HCT116 (cell line): ENCODE measurements at regions not wholly inside any gene's neighbourhood (a gene's known extent, or its start where the extent isn't known, plus 50 kb on each side); places are given as distances from the start of the nearest gene placed in this dataset.

ENCODE experiments used
- ATAC-seq: fragments of 200-7000 bp; cut with Tn5 transposase; 2 replicates; pipeline ENCODE4 v1.9.1; 2020; ENCODE audit warnings: mild to moderate bottlenecking, moderate library complexity
- BruUV-seq: library from RNA; stranded (reverse); fragments of 400-500 nt; replicated peaks from 2 replicates; lab custom pipeline; 2021; lab: Mats Ljungman, UMichigan
- CTCF ChIA-PET: fragments of 300-600 bp; sonication (Branson Sonifier 250); formaldehyde crosslinking; loops from one replicate; lab custom pipeline; 2021; ENCODE audit warnings: antibody characterized with exemption; lab: Charles Lee
- POLR2A ChIA-PET: fragments of 300-600, 350-600 bp; sonication (Branson Sonifier 250); formaldehyde crosslinking; loops from one replicate; lab custom pipeline; 2021; ENCODE audit warnings: antibody characterized with exemption; lab: Charles Lee
- RAD21 ChIA-PET, 2 experiments: fragments of 300-600 bp; sonication (Branson Sonifier 250); formaldehyde crosslinking; loops; one replicate each; lab custom pipeline; 2023; ENCODE audit warnings: low total read pairs in 2 of 2; ENCODE audit not compliant: uncharacterized antibody in 2 of 2, unreplicated experiment in 2 of 2, low non-redundant PET in 1 of 2; lab: Charles Lee
- DNase-seq: peaks from one replicate; pipeline ENCODE4 v3.0.0-alpha.2; 2010; ENCODE audit warnings: low read depth, low spot score
- H2AFZ ChIP-seq: fragments of 200-600 bp; shearing (Covaris generic), sonication (generic); 2 replicates; pipeline ENCODE4 v1.6.1; 2017; ENCODE audit warnings: low read depth, mixed run types, mixed read lengths, antibody characterized with exemption, low read length; ENCODE audit not compliant: poor library complexity, severe bottlenecking
- H3K27ac ChIP-seq: 2 replicates; pipeline ENCODE4 v1.5.1; 2012; ENCODE audit warnings: low read depth, low read length
- H3K27me3 ChIP-seq: fragments of 200-600 bp; sonication (generic); 2 replicates; pipeline ENCODE4 v1.6.1; 2016; ENCODE audit warnings: mixed run types, low read length, mixed read lengths; ENCODE audit not compliant: insufficient read depth
- H3K36me3 ChIP-seq, 2 experiments: fragments of 200-500 bp in 1 of 2; fragments of 200-600 bp in 1 of 2; sonication (Bioruptor generic) in 1 of 2; sonication (generic) in 1 of 2; 2 replicates each; pipeline versions ENCODE4 v1.5.1 to v1.6.1; 2014 to 2016; ENCODE audit warnings: low read length in 2 of 2, inconsistent platforms in 1 of 2, mixed read lengths in 1 of 2, mixed run types in 1 of 2; ENCODE audit not compliant: insufficient read depth in 2 of 2, control insufficient read depth in 1 of 2
- H3K4me1 ChIP-seq, 2 experiments: fragments of 200-600 bp in 1 of 2; sonication (generic) in 1 of 2; 2 replicates each; pipeline versions ENCODE4 v1.5.1 to v1.6.1; 2012 to 2017; ENCODE audit warnings: low read length in 2 of 2, inconsistent platforms in 1 of 2, mild to moderate bottlenecking in 1 of 2, mixed read lengths in 1 of 2, mixed run types in 1 of 2, moderate library complexity in 1 of 2; ENCODE audit not compliant: insufficient read depth in 2 of 2, control insufficient read depth in 1 of 2
- H3K4me2 ChIP-seq: fragments of 200-600 bp; sonication (generic); 2 replicates; pipeline ENCODE4 v1.6.1; 2017; ENCODE audit warnings: mixed run types, low read length, mixed read lengths
- H3K4me3 ChIP-seq, 2 experiments: fragments of 200-600 bp in 1 of 2; sonication (generic) in 1 of 2; replicated peaks in 1 of 2; 2 replicates each; pipeline ENCODE4 v1.5.1; 2011 to 2016; ENCODE audit warnings: low read length in 2 of 2, control low read depth in 1 of 2, low read depth in 1 of 2, mild to moderate bottlenecking in 1 of 2, mixed read lengths in 1 of 2, mixed run types in 1 of 2
- H3K79me2 ChIP-seq: fragments of 200-600 bp; sonication (generic); 2 replicates; pipeline ENCODE4 v1.6.1; 2017; ENCODE audit warnings: mild to moderate bottlenecking, mixed run types, low read length, moderate library complexity, mixed read lengths; ENCODE audit not compliant: insufficient read depth
- H3K9ac ChIP-seq: fragments of 200-600 bp; sonication (generic); 2 replicates; pipeline ENCODE4 v1.6.1; 2016; ENCODE audit warnings: low read length, mixed read lengths
- H3K9me2 ChIP-seq: fragments of 200-600 bp; sonication (generic), shearing (Covaris generic); 2 replicates; pipeline ENCODE4 v1.6.1; 2017; ENCODE audit warnings: mixed run types, mild to moderate bottlenecking, moderate library complexity; ENCODE audit not compliant: insufficient read depth
- H3K9me3 ChIP-seq, 2 experiments: fragments of 200-500 bp in 1 of 2; fragments of 200-600 bp in 1 of 2; sonication (Bioruptor generic) in 1 of 2; sonication (generic) in 1 of 2; 2 replicates each; pipeline ENCODE4 v1.6.1; 2014 to 2017; ENCODE audit warnings: low read length in 2 of 2, mixed read lengths in 2 of 2, inconsistent platforms in 1 of 2, low read depth in 1 of 2, mild to moderate bottlenecking in 1 of 2, mixed run types in 1 of 2, moderate library complexity in 1 of 2; ENCODE audit not compliant: control insufficient read depth in 1 of 2, insufficient read depth in 1 of 2
- H4K20me1 ChIP-seq: fragments of 200-600 bp; sonication (generic), shearing (Covaris generic); 2 replicates; pipeline ENCODE4 v1.6.1; 2017; ENCODE audit warnings: mixed run types, mild to moderate bottlenecking, moderate library complexity; ENCODE audit not compliant: insufficient read depth
- FOSL1 ChIP-seq: IDR thresholded peaks from 2 replicates; pipeline ENCODE4 v1.6.1; 2012; ENCODE audit warnings: low read depth
- MAX ChIP-seq: IDR thresholded peaks from 2 replicates; pipeline ENCODE4 v1.6.1; 2012
- POLR2AphosphoS5 ChIP-seq: IDR thresholded peaks from 2 replicates; pipeline ENCODE4 v1.6.1; 2011; ENCODE audit warnings: mild to moderate bottlenecking, low read depth, low read length, moderate library complexity
- RAD21 ChIP-seq: IDR thresholded peaks from 2 replicates; pipeline ENCODE4 v1.6.1; 2012; ENCODE audit warnings: low read depth, mild to moderate bottlenecking
- SRF ChIP-seq: IDR thresholded peaks from 2 replicates; pipeline ENCODE4 v1.6.1; 2012; ENCODE audit warnings: low read depth
- TCF7L2 ChIP-seq: IDR thresholded peaks from 2 replicates; pipeline ENCODE4 v1.7.0; 2011; ENCODE audit warnings: borderline replicate concordance, inconsistent platforms; ENCODE audit not compliant: insufficient read depth, insufficient read length; ENCODE audit errors: extremely low read depth
- ZFX ChIP-seq: fragments of 450-650 bp; IDR thresholded peaks from 2 replicates; pipeline ENCODE4 v1.6.1; 2017
- intact Hi-C: fragments of 100-400 bp; cut with micrococcal nuclease; formaldehyde crosslinking; loops from 2 replicates; pipeline ENCODE4 v1.10.0; 2022
- TF ChIP-seq, protein P1 (sequence below): IDR thresholded peaks from 2 replicates; pipeline ENCODE4 v1.6.1; 2012; ENCODE audit warnings: low read depth

DNA sequence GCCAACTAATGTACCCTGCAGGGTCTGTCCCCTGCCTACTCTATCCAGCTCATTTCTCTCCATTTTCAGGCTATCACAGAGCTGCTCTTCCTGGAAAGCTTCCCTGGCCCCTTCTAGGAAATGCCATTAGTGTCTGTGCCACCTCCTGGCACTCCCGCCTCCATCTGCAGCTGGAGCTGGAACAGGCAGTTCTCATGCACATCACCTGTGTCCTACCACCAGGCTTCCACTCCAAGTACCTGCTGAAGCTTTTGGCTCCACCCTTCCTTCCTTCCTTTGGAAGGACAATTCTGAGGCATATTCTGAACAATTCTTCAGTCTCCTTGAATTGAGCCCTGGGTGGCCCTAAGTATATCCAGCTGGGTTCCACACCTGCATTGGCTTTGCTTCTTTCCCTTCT lies 156.2 kb upstream of the ZNF618 start:
- Histone ChIP-seq H3K9me2 (no peaks in the 10 kb centered on the region), H3K4me1 (no peaks in the 10 kb centered on the region), H3K4me2 (no peak overlapping the region), H3K27me3 (no peaks in the 10 kb centered on the region), H2AFZ (no peak overlapping the region), H3K9me3 (no peaks in the 10 kb centered on the region), H4K20me1 (no peaks in the 10 kb centered on the region), H3K9ac (no peak overlapping the region), H3K36me3 (no peaks in the 10 kb centered on the region), H3K79me2 (no peaks in the 10 kb centered on the region), H3K4me3 (no peak overlapping the region), H3K27ac (no peak overlapping the region)
- intact Hi-C loops = no loop called here
- BruUV-seq = no TSS peak
- TF ChIP-seq TCF7L2 (no peak), SRF (no peak), RAD21 (no peak), MAX (no peak), FOSL1 (no peak), POLR2AphosphoS5 (no peak), ZFX (no peak)
- TF ChIP-seq, protein P1, sequence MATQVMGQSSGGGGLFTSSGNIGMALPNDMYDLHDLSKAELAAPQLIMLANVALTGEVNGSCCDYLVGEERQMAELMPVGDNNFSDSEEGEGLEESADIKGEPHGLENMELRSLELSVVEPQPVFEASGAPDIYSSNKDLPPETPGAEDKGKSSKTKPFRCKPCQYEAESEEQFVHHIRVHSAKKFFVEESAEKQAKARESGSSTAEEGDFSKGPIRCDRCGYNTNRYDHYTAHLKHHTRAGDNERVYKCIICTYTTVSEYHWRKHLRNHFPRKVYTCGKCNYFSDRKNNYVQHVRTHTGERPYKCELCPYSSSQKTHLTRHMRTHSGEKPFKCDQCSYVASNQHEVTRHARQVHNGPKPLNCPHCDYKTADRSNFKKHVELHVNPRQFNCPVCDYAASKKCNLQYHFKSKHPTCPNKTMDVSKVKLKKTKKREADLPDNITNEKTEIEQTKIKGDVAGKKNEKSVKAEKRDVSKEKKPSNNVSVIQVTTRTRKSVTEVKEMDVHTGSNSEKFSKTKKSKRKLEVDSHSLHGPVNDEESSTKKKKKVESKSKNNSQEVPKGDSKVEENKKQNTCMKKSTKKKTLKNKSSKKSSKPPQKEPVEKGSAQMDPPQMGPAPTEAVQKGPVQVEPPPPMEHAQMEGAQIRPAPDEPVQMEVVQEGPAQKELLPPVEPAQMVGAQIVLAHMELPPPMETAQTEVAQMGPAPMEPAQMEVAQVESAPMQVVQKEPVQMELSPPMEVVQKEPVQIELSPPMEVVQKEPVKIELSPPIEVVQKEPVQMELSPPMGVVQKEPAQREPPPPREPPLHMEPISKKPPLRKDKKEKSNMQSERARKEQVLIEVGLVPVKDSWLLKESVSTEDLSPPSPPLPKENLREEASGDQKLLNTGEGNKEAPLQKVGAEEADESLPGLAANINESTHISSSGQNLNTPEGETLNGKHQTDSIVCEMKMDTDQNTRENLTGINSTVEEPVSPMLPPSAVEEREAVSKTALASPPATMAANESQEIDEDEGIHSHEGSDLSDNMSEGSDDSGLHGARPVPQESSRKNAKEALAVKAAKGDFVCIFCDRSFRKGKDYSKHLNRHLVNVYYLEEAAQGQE = no peak
- RAD21 ChIA-PET = no interaction called here
- POLR2A ChIA-PET = no interaction called here
- CTCF ChIA-PET = no interaction called here
- peak; percentile 46; the same call in 1 of the 2 replicates for ATAC-seq
- no peak for DNase-seq
